ENCODE measurements at regions not wholly inside any gene's neighbourhood (a gene's known extent, or its start where the extent isn't known, plus 50 kb on each side); places are given as distances from the start of the nearest gene placed in this dataset.

GRCh38 chr11:15339302-15339701 is 224.6 kb downstream of the INSC start:
- Mint-ChIP-seq H3K36me3 (no peaks in the 10 kb centered on the region), H3K4me3 (no peak overlapping the region), H3K27me3 (peaks cover 7% of the 10 kb centered on the region), H3K27ac (no peak overlapping the region), H3K9me3 (peaks cover 9% of the 10 kb centered on the region), H3K4me1 (ENCODE audit: unreplicated experiment) (no peaks in the 10 kb centered on the region)
- no peak for DNase-seq (ENCODE audit: extremely low spot score, unreplicated experiment)
- TF ChIP-seq CTCF (conservative IDR thresholded peaks at IDR 0.05), result no peak

- Mint-ChIP-seq H3K27ac (no peak overlapping the region), H3K36me3 (no peaks in the 10 kb centered on the region), H3K4me3 (no peak overlapping the region), H3K27me3 (no peaks in the 10 kb centered on the region), H3K4me1 (ENCODE audit: unreplicated experiment) (no peaks in the 10 kb centered on the region), H3K9me3 (peaks cover 9% of the 10 kb centered on the region)
- DNase-seq (ENCODE audit: extremely low spot score, unreplicated experiment), result no peak
- TF ChIP-seq CTCF (conservative IDR thresholded peaks at IDR 0.05), result no peak
Observed at GRCh38 chr11:15341587-15341986, 226.9 kb downstream of the INSC start.

GRCh38 chr11:15342163-15342562 is 227.4 kb downstream of the INSC start:
- Mint-ChIP-seq H3K4me1 (ENCODE audit: unreplicated experiment) (no peaks in the 10 kb centered on the region), H3K27me3 (no peaks in the 10 kb centered on the region), H3K9me3 (peaks cover 9% of the 10 kb centered on the region), H3K36me3 (no peaks in the 10 kb centered on the region), H3K27ac (no peak overlapping the region), H3K4me3 (no peak overlapping the region)
- TF ChIP-seq CTCF (conservative IDR thresholded peaks at IDR 0.05), result no peak
- DNase-seq (ENCODE audit: extremely low spot score, unreplicated experiment), result no peak

- H3K4me3 Mint-ChIP-seq, result no peak overlapping the region
- no peaks in the 10 kb centered on the region for H3K9me3 Mint-ChIP-seq
- no peak for DNase-seq (ENCODE audit: extremely low spot score, unreplicated experiment)
- H3K36me3 Mint-ChIP-seq, result no peaks in the 10 kb centered on the region
- peaks cover 2% of the 10 kb centered on the region for H3K27me3 Mint-ChIP-seq
- TF ChIP-seq CTCF (conservative IDR thresholded peaks at IDR 0.05), result no peak
- no peak overlapping the region for H3K27ac Mint-ChIP-seq
- H3K4me1 Mint-ChIP-seq (ENCODE audit: unreplicated experiment), result no peaks in the 10 kb centered on the region
Observed at GRCh38 chr11:15346907-15347306, 232.2 kb downstream of the INSC start.

GRCh38 chr11:15347969-15348734 is 233.4 kb downstream of the INSC start:
- TF ChIP-seq CTCF (conservative IDR thresholded peaks at IDR 0.05), result no peak
- DNase-seq (ENCODE audit: extremely low spot score, unreplicated experiment), result no peak

More at GRCh38 chr11:15347969-15348734, 233.4 kb downstream of the INSC start:
- Mint-ChIP-seq H3K4me3 (no peak overlapping the region), H3K9me3 (no peaks in the 10 kb centered on the region), H3K36me3 (no peaks in the 10 kb centered on the region), H3K27ac (no peak overlapping the region), H3K27me3 (peaks cover 2% of the 10 kb centered on the region), H3K4me1 (ENCODE audit: unreplicated experiment) (no peaks in the 10 kb centered on the region)

All from type B pancreatic cell (in vitro differentiated cells).